ENCODE measurements at regions not wholly inside any gene's neighbourhood (a gene's known extent, or its start where the extent isn't known, plus 50 kb on each side); places are given as distances from the start of the nearest gene placed in this dataset.

- TF ChIP-seq POLR2A (IDR thresholded peaks at IDR 0.05) (no peak), CTCF (IDR thresholded peaks at IDR 0.05) (no peak)
These were observed 779.9 kb upstream of the TMEM132C start for GRCh38 chr12:127487031-127487430.
